SK-N-SH treated with all-trans-retinoic acid at 6 μM for 48 hours (cell line): ENCODE measurements at regions not wholly inside any gene's neighbourhood (a gene's known extent, or its start where the extent isn't known, plus 50 kb on each side); places are given as distances from the start of the nearest gene placed in this dataset.

Experiments used
- ATAC-seq: fragments of 200-7000 bp; cut with Tn5 transposase; 3 replicates; pipeline ENCODE4 v1.9.1; 2020; ENCODE audit warnings: mild to moderate bottlenecking, moderate library complexity
- ARNTL ChIP-seq: fragments of 450-650 bp; formaldehyde crosslinking; IDR thresholded peaks from 2 replicates; pipeline ENCODE4 v1.5.0; 2020; ENCODE audit warnings: low read depth, mild to moderate bottlenecking, moderate library complexity, borderline replicate concordance
- BACH2 ChIP-seq: fragments of 250-450 bp; sonication (Bioruptor Pico); IDR thresholded peaks from 2 replicates; pipeline ENCODE4 v1.9.0; 2021; ENCODE audit warnings: mild to moderate bottlenecking, borderline replicate concordance
- CREB5 ChIP-seq: fragments of 250-450 bp; sonication (Bioruptor Pico); IDR thresholded peaks from 2 replicates; pipeline ENCODE4 v1.5.1; 2020; ENCODE audit warnings: low read depth, mild to moderate bottlenecking, moderate library complexity
- CSDC2 ChIP-seq: fragments of 250-450 bp; sonication (Bioruptor Pico); IDR thresholded peaks from 2 replicates; pipeline ENCODE4 v1.5.0; 2020; ENCODE audit warnings: mild to moderate bottlenecking, moderate library complexity
- ESRRG ChIP-seq: fragments of 250-450 bp; sonication (Bioruptor Pico); IDR thresholded peaks from 2 replicates; pipeline ENCODE4 v1.6.1; 2021; ENCODE audit warnings: mild to moderate bottlenecking
- GLIS3 ChIP-seq: fragments of 250-450 bp; sonication (Bioruptor Pico); IDR thresholded peaks from 2 replicates; pipeline ENCODE4 v1.5.0; 2020; ENCODE audit warnings: mild to moderate bottlenecking, moderate library complexity
- ISL1 ChIP-seq: fragments of 250-450 bp; sonication (Bioruptor Pico); IDR thresholded peaks from 2 replicates; pipeline ENCODE4 v2.1.2; 2022; ENCODE audit warnings: mild to moderate bottlenecking, moderate library complexity
- OSR1 ChIP-seq: fragments of 250-450 bp; sonication (Bioruptor Pico); IDR thresholded peaks from 2 replicates; pipeline ENCODE4 v1.8.0; 2022; ENCODE audit warnings: moderate library complexity, mild to moderate bottlenecking, inconsistent platforms
- PATZ1 ChIP-seq: fragments of 250-450 bp; sonication (Bioruptor Pico); IDR thresholded peaks from 2 replicates; pipeline ENCODE4 v1.8.0; 2020; ENCODE audit warnings: mild to moderate bottlenecking, moderate library complexity, borderline replicate concordance
- POU6F1 ChIP-seq: fragments of 250-450 bp; sonication (Bioruptor Pico); IDR thresholded peaks from 2 replicates; pipeline ENCODE4 v1.8.0; 2021; ENCODE audit warnings: low read depth, mild to moderate bottlenecking, moderate library complexity, borderline replicate concordance
- PPARA ChIP-seq: fragments of 250-450 bp; sonication (Bioruptor Pico); IDR thresholded peaks from 2 replicates; pipeline ENCODE4 v1.5.0; 2020; ENCODE audit warnings: mild to moderate bottlenecking, borderline replicate concordance
- RARB ChIP-seq: fragments of 250-450 bp; sonication (Bioruptor Pico); IDR thresholded peaks from 2 replicates; pipeline ENCODE4 v1.8.0; 2021; ENCODE audit warnings: mild to moderate bottlenecking, moderate library complexity
- SNAI2 ChIP-seq: fragments of 250-450 bp; sonication (Bioruptor Pico); IDR thresholded peaks from 2 replicates; pipeline ENCODE4 v1.5.0; 2020; ENCODE audit warnings: mild to moderate bottlenecking, moderate library complexity
- TCF4 ChIP-seq: fragments of 250-450 bp; sonication (Bioruptor Pico); IDR thresholded peaks from 2 replicates; pipeline ENCODE4 v1.8.0; 2021; ENCODE audit warnings: mild to moderate bottlenecking, moderate library complexity, borderline replicate concordance
- TOX ChIP-seq: fragments of 250-450 bp; sonication (Bioruptor Pico); IDR thresholded peaks from 2 replicates; pipeline ENCODE4 v1.8.0; 2021; ENCODE audit warnings: mild to moderate bottlenecking, moderate library complexity, borderline replicate concordance
- ZC3H10 ChIP-seq: fragments of 250-450 bp; sonication (Bioruptor Pico); IDR thresholded peaks from 2 replicates; pipeline ENCODE4 v1.5.1; 2021; ENCODE audit warnings: mild to moderate bottlenecking, moderate library complexity
- ZFP3 ChIP-seq: fragments of 250-450 bp; sonication (Bioruptor Pico); IDR thresholded peaks from 2 replicates; pipeline ENCODE4 v1.5.0; 2020; ENCODE audit warnings: mild to moderate bottlenecking, moderate library complexity
- ZFP30 ChIP-seq: fragments of 450-650 bp; formaldehyde crosslinking; IDR thresholded peaks from 2 replicates; pipeline ENCODE4 v1.5.0; 2022; ENCODE audit warnings: mild to moderate bottlenecking, moderate library complexity
- ZNF565 ChIP-seq: fragments of 450-650 bp; formaldehyde crosslinking; conservative IDR thresholded peaks from 2 replicates; pipeline ENCODE4 v1.5.0; 2020; ENCODE audit warnings: low read depth, mild to moderate bottlenecking, moderate library complexity
- ZNF70 ChIP-seq: fragments of 450-650 bp; formaldehyde crosslinking; IDR thresholded peaks from 2 replicates; pipeline ENCODE4 v1.5.0; 2020; ENCODE audit warnings: mild to moderate bottlenecking, moderate library complexity
- ZNF8 ChIP-seq: fragments of 450-650 bp; formaldehyde crosslinking; IDR thresholded peaks from 2 replicates; pipeline ENCODE4 v1.5.0; 2020; ENCODE audit warnings: mild to moderate bottlenecking, moderate library complexity
- TF ChIP-seq, protein P1 (sequence below): fragments of 250-450 bp; sonication (Bioruptor Pico); IDR thresholded peaks from 2 replicates; pipeline ENCODE4 v1.5.1; 2021; ENCODE audit warnings: mild to moderate bottlenecking, moderate library complexity

DNA sequence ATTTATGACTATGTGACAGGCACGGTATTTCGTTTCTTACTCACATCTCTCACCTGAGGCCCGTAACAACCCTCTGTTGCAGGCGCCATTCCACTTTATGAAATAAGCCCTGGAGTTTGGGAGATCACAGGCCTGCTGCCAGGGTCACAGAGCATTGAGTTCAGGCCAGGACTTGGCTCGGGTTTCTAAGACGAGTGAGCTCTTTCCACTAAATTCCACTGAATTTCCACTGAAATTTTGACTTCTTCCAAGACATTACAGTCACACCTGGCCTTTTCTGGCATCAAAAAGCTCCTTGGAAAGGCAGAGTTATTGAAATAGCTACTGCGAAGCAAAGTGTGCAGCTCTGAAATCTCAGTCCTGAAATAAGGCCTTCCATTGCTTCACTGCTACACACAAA is 282.8 kb upstream of the MGMT start (continued):
- no peak for TF ChIP-seq CREB5 (CRISPR knock-in tag)

DNA sequence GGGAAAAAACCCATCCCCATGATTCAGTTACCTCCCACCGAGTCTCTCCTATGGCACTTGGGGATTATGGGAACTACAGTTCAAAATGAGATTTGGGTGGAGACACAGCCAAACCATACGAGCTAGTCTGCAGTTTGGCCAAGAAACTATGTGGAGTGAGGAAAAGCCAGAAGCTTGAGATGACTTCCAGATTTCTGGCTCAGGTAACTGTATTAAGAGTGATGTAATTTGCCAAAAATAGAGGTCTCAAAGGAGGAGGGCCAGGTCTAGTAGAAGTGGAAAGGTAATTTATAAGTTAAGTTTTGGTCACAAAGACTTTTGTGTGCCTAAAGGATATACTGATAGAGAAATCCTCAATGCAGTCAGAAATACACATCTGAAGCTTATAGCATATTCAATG is 279.7 kb upstream of the MGMT start:
- TF ChIP-seq ZNF565 (CRISPR knock-in tag) (no peak), ZFP30 (CRISPR knock-in tag) (no peak), PATZ1 (no peak), GLIS3 (CRISPR knock-in tag) (no peak), POU6F1 (CRISPR knock-in tag) (no peak), PPARA (CRISPR knock-in tag) (no peak), OSR1 (CRISPR knock-in tag) (no peak), SNAI2 (CRISPR knock-in tag) (no peak), ISL1 (CRISPR knock-in tag) (no peak)
- TF ChIP-seq, protein P1, sequence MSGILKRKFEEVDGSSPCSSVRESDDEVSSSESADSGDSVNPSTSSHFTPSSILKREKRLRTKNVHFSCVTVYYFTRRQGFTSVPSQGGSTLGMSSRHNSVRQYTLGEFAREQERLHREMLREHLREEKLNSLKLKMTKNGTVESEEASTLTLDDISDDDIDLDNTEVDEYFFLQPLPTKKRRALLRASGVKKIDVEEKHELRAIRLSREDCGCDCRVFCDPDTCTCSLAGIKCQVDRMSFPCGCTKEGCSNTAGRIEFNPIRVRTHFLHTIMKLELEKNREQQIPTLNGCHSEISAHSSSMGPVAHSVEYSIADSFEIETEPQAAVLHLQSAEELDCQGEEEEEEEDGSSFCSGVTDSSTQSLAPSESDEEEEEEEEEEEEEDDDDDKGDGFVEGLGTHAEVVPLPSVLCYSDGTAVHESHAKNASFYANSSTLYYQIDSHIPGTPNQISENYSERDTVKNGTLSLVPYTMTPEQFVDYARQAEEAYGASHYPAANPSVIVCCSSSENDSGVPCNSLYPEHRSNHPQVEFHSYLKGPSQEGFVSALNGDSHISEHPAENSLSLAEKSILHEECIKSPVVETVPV (CRISPR knock-in tag) = no peak
- no peak for ATAC-seq

- ATAC-seq = no peak
- TF ChIP-seq ESRRG (CRISPR knock-in tag) (no peak), ZNF70 (CRISPR knock-in tag) (no peak), CSDC2 (CRISPR knock-in tag) (no peak), ZC3H10 (CRISPR knock-in tag) (no peak), TOX (CRISPR knock-in tag) (no peak), SNAI2 (CRISPR knock-in tag) (no peak), TCF4 (CRISPR knock-in tag) (no peak), RARB (CRISPR knock-in tag) (no peak)
- TF ChIP-seq, protein P1 (CRISPR knock-in tag) = no peak
Observed at GRCh38 chr10:129191797-129192196, 275.2 kb upstream of the MGMT start.

GRCh38 chr10:129192344-129193128 is 274.5 kb upstream of the MGMT start:
- TF ChIP-seq SNAI2 (CRISPR knock-in tag) (no peak), ZFP3 (CRISPR knock-in tag) (no peak), ZC3H10 (CRISPR knock-in tag) (no peak), PPARA (CRISPR knock-in tag) (no peak), ZFP30 (CRISPR knock-in tag) (no peak), PATZ1 (no peak), ARNTL (CRISPR knock-in tag) (no peak), TOX (CRISPR knock-in tag) (no peak), OSR1 (CRISPR knock-in tag) (no peak), ESRRG (CRISPR knock-in tag) (no peak), BACH2 (CRISPR knock-in tag) (no peak), ZNF8 (CRISPR knock-in tag) (no peak), ISL1 (CRISPR knock-in tag) (no peak), RARB (CRISPR knock-in tag) (no peak), CREB5 (CRISPR knock-in tag) (no peak), ZNF565 (CRISPR knock-in tag) (no peak), ZNF70 (CRISPR knock-in tag) (no peak)
- TF ChIP-seq, protein P1 (CRISPR knock-in tag) = no peak
- no peak for ATAC-seq
